HG03457 (cell line): ENCODE measurements at regions not wholly inside any gene's neighbourhood (a gene's known extent, or its start where the extent isn't known, plus 50 kb on each side); places are given as distances from the start of the nearest gene placed in this dataset.
"Not testable (repeated sequence)": the region's sequence is repeated elsewhere in the genome, so short reads cannot be mapped to it uniquely, and the experiment has no call there.

Experiments
- ATAC-seq: cut with Tn5 transposase; IDR thresholded peaks from one replicate; pipeline ENCODE4 v1.9.1; 2021; ENCODE audit warnings: moderate number of reproducible peaks; ENCODE audit not compliant: unreplicated experiment

- no peak for ATAC-seq
Observed at GRCh38 chr12:72723732-72724131, 451.6 kb downstream of the TRHDE start.

DNA sequence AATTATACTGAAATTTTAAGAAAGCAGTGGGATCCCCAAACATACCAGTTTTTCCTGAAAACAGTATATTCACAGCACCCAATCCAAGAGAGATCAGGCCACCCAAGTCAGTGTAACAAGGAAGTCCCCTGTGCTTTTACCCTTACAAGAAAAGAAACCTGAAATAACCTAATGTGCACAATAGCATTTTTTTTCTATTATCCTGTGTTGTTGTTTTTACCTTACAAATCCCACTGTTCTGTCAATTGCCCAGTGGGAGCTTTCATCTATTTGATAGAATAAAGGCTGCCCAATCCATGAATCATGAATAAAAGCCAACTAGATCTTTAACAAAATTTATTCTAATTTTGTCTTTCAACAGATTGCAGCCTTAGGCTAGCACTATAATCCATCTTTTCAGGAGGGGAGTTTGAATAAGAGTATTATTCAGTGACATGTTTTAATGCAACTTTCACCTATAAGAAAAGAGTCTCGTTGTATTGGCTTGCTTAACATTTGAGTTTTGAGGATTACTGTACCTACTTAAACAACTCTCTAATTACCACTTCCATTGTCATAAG is 457.4 kb downstream of the TRHDE start:
- ATAC-seq, result no peak

GRCh38 chr12:72734581-72734980 is 462.4 kb downstream of the TRHDE start:
- ATAC-seq, result no peak

DNA sequence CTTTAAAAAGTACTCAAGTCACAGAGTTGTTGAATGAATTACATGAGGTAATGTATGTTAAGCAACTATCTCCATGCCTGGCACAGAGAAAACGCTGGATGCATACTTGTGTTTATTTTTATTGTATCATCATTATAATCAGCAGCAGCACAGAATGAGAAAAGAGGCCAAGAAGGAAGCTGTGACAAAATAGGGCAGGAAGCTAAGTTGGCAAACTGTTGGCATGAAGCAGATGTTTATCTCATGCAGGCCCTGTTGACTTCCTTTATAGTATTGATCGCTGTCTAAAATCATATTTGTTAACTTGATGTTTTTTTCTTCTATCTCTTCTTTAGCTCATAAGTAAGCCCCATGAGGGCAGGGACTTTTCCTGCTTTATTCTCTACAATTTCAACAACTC is 466.6 kb downstream of the TRHDE start:
- no peak for ATAC-seq

DNA sequence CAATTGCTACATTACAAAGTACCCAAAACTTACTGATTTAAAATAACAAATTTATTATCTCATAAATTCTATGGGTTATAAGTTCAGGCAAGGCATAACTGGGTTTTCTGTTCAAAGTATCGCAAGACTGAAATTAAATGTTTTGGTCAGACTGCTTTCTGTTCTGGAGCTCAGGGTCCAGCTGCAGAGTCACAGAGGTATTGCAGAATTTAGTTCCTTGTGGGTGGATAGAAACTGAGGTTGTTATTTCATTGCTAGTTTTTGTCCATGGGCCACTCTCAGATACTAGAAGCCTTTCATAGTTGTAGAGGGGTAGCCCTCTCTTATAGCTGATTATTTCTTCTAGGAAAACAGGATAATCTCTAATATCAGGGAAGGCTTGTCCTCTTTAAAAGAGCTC is 467.9 kb downstream of the TRHDE start:
- ATAC-seq, result no peak

DNA sequence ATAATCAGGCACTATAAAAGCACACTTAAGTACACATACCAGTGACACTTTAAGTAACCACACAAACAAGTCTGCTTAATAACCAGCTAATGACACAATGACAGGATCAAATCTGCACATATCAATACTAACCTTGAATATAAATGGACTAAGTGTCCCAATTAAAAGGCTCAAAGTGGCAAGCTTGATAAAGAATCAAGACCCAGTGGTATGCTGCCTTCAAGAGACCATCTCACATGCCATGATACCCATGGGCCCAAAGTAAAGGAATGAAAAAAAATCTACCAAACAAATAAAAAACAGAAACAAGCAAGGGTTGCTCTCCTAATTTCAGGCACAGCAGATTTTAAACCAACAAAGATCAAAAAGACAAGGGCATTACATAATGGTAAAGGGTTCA is 470.4 kb downstream of the TRHDE start:
- ATAC-seq, result no peak

GRCh38 chr12:72746048-72746447 is 473.9 kb downstream of the TRHDE start:
- no peak for ATAC-seq

DNA sequence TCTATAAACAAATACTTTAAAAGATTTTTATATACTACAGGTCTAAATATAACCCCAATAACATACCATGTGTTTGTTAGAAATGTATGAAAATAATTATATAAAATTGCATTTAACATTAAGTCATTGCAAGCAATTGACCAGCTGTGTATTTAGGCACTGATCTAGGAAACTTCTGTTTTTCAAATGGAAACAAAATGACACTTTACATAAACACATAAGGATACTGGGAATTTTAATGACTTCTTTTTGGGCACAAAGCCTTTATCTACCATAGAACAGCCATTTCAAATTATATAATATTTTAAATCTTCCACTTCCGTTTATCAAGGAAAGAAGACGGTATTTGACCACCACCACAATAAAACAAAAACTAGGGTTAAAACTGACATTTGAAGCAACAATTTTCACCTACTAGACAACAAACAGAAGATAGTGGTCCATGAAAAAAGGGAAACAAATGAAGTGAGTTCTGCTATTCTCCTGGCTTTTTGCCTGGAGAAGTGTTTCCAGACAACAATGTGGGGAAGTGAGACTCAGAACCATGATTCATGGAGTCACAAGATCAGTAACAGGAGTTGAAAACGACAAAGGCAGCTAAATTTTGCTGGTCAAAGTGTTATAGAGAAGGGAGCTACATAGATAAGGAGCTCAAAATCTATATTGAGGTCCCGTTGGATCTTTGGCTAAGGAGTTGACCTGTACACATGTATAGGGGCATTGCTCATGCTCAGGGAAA is 475.1 kb downstream of the TRHDE start:
- no peak for ATAC-seq

DNA sequence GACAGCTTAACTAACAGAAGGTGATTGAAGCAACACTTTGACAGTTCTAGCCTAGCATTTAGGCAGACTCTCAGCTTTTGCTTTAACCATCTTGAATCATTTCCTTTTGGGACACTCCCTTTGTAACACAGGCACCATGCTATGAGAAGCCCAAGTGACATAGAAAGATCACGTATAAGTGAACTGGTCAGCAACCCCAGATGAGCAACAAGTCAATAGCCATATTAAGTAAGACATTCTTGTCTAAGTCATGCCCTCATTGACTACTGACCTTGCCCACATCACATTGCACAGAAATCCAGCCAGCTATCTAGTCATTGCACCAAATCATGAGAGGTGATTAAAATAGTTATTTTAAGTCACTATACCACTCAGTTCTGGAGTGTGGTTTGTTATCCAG is 476.8 kb downstream of the TRHDE start:
- no peak for ATAC-seq

DNA sequence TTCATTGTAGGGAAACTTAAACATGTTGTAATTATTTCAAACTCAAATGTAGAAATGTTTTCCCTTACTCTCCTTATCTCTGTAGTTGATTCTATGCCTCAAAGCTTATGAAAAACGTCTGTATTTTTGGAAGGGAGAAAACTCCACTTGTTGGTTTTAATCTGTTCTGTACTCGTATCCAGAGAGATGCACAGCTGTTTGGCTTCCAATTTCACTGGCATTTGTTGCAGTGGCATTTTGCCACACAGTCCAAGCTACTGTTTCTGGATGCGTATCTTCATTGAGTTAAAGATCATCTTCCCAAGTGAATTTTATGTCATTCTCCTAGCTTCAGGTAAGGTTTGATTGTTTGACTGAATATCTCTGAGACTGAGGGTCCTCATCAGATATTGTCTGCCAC is 481.4 kb downstream of the TRHDE start:
- ATAC-seq, result no peak

GRCh38 chr12:72754026-72754425 is 481.9 kb downstream of the TRHDE start:
- ATAC-seq, result not testable (repeated sequence)

DNA sequence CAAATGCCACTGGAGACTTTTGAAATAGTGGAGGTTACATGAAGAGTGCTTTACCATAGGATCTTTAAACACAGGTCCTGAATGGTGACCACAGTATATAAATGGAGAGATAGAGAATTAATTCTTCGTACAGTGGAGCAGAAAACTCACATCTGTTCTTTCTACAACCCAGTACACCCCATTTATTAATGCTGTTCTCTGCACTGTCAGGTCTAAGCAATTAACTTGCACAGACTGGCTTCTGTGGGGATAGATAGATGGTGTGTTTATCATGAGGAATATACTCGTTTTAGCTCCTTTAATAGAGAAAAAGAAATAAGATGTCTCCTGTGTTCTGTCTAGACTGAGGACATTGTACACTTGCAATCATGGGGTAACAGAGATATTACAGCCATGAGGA is 494.3 kb downstream of the TRHDE start:
- no peak for ATAC-seq

DNA sequence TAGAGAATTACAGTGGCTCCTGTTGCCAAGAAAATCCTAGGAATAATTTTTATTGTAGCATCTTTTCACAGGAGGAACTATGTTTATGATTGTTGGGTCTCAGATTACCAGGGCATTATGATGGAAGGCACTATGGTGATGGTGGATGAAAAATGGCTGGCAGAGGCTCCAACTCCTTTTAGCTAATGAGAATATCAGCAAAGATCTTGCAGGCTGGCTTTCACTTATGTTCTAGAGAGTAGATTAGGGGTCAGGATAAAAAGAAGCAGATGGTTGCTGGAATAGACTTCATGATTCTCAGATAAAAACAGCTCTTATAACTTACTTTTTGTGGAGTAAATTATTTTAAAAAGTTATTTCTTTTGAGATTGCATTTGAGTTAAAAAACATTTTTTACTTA is 501.9 kb downstream of the TRHDE start:
- ATAC-seq, result no peak

- ATAC-seq, result no peak
Observed at GRCh38 chr12:72777806-72778205, 505.6 kb downstream of the TRHDE start.

DNA sequence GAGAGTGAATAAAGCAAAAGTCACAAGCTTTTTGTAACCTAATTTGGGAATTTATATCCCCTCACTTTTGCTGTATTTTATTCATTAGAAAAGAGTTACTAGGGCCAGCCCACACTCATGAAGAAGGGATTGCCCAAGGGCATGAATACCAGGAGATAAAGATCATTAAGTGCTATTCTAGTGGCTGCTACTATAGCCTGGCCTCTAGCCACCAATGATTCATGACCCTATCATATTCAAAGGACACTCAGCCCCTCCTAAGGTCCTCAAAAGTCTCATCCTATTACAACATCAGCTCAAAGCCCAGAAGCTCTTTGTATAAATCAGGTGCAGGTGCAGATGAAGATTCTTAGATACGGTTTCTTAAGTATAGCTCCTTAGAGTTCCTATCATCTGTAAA is 518.1 kb downstream of the TRHDE start:
- ATAC-seq, result no peak

DNA sequence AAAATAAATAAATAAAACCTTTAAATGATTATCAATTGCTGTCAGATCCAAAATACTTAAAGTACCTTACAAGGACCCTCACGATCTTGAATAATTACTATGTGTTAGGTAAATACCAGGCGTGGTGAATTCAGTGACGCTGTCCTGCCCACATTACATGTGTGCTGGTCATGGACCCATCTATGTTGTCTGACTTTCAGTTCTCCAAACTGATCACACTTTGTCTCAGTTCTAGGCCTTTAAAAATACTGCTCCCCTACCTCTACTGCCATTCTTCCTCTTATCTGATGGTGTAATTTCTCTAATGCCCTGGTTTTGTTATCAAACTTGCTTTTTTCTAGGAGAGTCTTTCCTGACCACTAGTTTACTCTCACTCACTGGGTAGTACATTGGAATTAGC is 520.7 kb downstream of the TRHDE start:
- ATAC-seq, result no peak

GRCh38 chr12:72793796-72794195 is 521.6 kb downstream of the TRHDE start:
- ATAC-seq, result no peak

GRCh38 chr12:72815421-72815820 is 543.3 kb downstream of the TRHDE start:
- ATAC-seq, result no peak

DNA sequence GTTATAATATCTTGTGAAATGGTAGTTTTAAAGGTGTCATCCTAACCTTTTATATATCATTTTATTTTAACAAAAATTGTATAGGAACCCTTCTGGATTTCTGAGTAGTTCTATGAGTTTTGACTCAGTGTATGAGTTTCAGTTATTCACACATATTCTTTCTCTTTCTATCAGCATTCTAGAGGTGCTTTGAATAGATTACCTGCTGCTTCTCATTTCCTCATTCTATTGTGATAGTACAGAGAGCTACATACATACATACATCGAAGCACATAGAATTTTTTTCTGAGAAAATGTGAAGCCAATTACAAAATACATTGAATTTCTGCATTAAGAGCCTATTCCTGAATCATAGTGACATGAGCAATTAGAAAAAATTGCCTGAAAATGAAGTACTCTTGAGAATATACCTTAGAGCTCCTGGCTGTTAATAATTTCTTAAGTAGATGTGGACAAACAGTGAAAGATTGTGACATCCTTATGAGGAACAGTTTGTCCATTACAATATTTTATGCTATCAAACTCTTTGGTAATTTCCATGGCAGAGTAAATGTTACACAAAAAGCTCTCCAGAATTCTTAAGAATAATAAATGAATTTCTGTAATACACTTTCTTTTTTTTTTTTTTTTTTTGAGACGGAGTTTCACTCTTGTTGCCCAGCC is 556.6 kb downstream of the TRHDE start:
- no peak for ATAC-seq

GRCh38 chr12:72829838-72830237 is 557.7 kb downstream of the TRHDE start:
- no peak for ATAC-seq

DNA sequence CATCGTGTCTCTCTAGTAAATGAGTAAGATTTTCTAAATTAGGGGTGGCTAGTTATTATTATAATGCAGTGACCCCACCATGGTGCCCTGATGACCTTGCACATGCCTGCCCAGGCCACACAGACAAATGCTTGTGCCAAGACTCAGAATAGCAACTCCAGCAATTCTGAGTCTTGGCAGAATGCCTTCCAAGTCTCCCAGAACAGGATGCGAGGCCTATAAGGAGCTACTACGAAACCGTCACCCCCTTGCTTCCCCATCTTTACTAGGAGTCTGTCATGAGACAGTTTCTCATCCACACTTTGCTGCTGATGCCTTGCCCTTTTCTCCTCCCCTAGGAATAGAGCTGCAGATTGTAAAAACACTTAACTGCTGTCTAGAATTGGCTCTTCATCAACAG is 559.9 kb downstream of the TRHDE start:
- ATAC-seq, result no peak

GRCh38 chr12:72836194-72836593 is 564.0 kb downstream of the TRHDE start:
- no peak for ATAC-seq
